ENCODE measurements at regions not wholly inside any gene's neighbourhood (a gene's known extent, or its start where the extent isn't known, plus 50 kb on each side); places are given as distances from the start of the nearest gene placed in this dataset.
"Not testable (repeated sequence)": the region's sequence is repeated elsewhere in the genome, so short reads cannot be mapped to it uniquely, and the experiment has no call there.

GRCh38 chr2:126952216-126952615 is 53.5 kb downstream of the TEX51 start:
- no peak for DNase-seq (ENCODE audit: low read depth)

- no peak for DNase-seq (ENCODE audit: low read depth)
These were observed 54.8 kb downstream of the TEX51 start for GRCh38 chr2:126953483-126953882.

GRCh38 chr2:126954831-126955230 is 56.1 kb downstream of the TEX51 start:
- DNase-seq (ENCODE audit: low read depth): no peak

- not testable (repeated sequence) for DNase-seq (ENCODE audit: low read depth)
These were observed 58.1 kb downstream of the TEX51 start for GRCh38 chr2:126956773-126957172.

GRCh38 chr2:126963390-126963789 is 64.7 kb downstream of the TEX51 start:
- DNase-seq (ENCODE audit: low read depth): no peak

GRCh38 chr2:126966601-126967000 is 67.9 kb downstream of the TEX51 start:
- DNase-seq (ENCODE audit: low read depth): no peak

GRCh38 chr2:126970583-126970982 is 71.9 kb downstream of the TEX51 start:
- no peak for DNase-seq (ENCODE audit: low read depth)

- no peak for DNase-seq (ENCODE audit: low read depth)
These were observed 72.4 kb downstream of the TEX51 start for GRCh38 chr2:126971162-126971480.

- peak; percentile 48 for DNase-seq (ENCODE audit: low read depth)
These were observed 73.0 kb downstream of the TEX51 start for GRCh38 chr2:126971481-126972278.

- no peak for DNase-seq (ENCODE audit: low read depth)
These were observed 73.6 kb downstream of the TEX51 start for GRCh38 chr2:126972279-126972626.

GRCh38 chr2:126973745-126974144 is 75.1 kb downstream of the TEX51 start:
- DNase-seq (ENCODE audit: low read depth): no peak

- DNase-seq (ENCODE audit: low read depth): no peak
These were observed 77.3 kb downstream of the TEX51 start for GRCh38 chr2:126975671-126976655.

- DNase-seq (ENCODE audit: low read depth): no peak
These were observed 78.1 kb downstream of the TEX51 start for GRCh38 chr2:126976721-126977328.

GRCh38 chr2:126978333-126978732 is 79.6 kb downstream of the TEX51 start:
- no peak for DNase-seq (ENCODE audit: low read depth)

GRCh38 chr2:126979039-126980003 is 80.6 kb downstream of the TEX51 start:
- no peak for DNase-seq (ENCODE audit: low read depth)

- no peak for DNase-seq (ENCODE audit: low read depth)
These were observed 82.8 kb downstream of the TEX51 start for GRCh38 chr2:126981476-126981875.

- DNase-seq (ENCODE audit: low read depth): no peak
These were observed 84.2 kb downstream of the TEX51 start for GRCh38 chr2:126982935-126983334.

- no peak for DNase-seq (ENCODE audit: low read depth)
These were observed 88.0 kb downstream of the TEX51 start for GRCh38 chr2:126986631-126987187.

- DNase-seq (ENCODE audit: low read depth): no peak
These were observed 89.8 kb downstream of the TEX51 start for GRCh38 chr2:126988482-126988881.

- DNase-seq (ENCODE audit: low read depth): not testable (repeated sequence)
These were observed 90.4 kb downstream of the TEX51 start for GRCh38 chr2:126989064-126989463.

GRCh38 chr2:126990200-126990599 is 91.5 kb downstream of the TEX51 start:
- DNase-seq (ENCODE audit: low read depth): no peak
